GM19372 (cell line): ENCODE measurements at regions not wholly inside any gene's neighbourhood (a gene's known extent, or its start where the extent isn't known, plus 50 kb on each side); places are given as distances from the start of the nearest gene placed in this dataset.
A peak's percentile ranks its signal among the peaks of the same experiment; 100 is the strongest.

Experiments
- ATAC-seq: cut with Tn5 transposase; IDR thresholded peaks from one replicate; pipeline ENCODE4 v1.9.1; 2021; ENCODE audit warnings: mild to moderate bottlenecking, low read depth, moderate library complexity; ENCODE audit not compliant: unreplicated experiment

DNA sequence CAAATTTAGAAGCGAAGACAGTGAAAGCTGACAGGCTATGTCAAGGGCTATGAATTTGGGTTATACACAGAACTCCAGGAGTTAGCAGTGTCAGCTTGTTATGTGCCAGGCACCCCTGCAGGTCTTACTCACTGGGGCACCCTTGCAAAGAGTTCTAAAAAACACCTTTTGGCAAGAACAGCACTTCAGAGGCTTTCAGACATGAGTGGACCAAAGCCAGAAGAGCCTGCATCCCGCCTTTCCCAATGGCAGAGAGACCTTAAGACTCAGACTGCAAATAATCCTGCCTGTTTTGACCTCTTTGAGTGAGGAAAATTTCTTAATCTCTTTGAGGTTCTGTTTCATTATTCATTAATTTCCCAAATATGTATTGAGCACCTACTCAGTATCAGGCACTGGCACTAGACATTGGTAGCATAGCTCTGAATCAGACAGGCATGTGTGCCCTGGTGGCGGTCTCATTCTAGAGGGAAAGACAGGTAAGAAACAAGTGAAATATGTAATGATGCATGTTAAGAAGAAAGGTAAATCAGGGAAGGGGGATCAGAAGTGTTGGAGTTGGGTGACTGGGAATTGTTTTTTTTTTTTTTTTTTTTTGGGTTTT, 280.0 kb downstream of the KBTBD8 start:
- ATAC-seq: no peak

DNA sequence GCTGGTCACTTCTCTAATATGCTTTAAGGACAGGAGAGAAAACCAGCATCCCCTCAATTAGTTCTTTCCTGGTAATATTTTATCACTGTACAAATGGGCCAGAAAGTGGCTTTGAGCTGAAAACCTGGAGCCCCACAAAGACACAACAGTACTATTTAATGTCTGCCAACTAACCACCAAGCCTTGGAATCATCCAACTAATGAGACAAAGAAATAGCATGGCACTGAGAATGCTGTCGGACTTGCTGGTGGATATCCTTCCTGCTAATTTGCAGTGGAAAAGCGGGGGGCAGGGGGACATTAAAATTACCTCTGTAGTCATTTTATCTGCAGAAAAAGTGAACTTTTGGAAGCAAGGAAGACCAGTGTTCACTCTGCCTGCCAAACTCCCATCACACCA, 288.5 kb downstream of the KBTBD8 start:
- no peak for ATAC-seq

DNA sequence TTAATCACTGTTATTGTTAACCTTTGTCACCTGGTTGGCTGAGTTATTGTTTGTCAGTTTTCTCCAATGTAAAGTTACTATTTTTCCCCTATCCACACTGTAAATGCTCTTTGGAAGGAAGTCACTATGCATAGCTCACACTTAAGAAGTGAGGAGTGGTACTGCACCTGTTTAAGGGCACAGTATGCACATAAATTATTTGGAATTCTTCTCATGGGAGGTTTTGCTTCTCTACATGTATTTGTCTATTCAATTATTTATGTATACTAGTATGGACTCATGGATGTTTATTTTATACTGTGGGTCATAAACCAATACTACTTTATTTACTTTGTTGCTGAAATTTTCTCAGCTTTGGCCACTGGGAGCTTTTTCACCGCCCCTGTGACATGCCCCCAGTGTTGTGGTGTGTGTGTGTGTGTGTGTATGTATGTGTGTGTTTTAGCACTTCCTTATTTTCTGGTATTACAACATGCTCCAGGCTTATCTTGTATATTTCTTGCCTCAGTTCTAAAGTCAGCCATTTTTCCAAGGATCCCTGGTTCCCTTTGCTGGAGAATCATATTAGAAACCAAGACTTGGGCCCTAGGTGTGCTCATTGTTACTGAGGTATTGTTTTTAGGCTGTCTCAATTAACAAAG, 290.5 kb downstream of the KBTBD8 start:
- no peak for ATAC-seq

DNA sequence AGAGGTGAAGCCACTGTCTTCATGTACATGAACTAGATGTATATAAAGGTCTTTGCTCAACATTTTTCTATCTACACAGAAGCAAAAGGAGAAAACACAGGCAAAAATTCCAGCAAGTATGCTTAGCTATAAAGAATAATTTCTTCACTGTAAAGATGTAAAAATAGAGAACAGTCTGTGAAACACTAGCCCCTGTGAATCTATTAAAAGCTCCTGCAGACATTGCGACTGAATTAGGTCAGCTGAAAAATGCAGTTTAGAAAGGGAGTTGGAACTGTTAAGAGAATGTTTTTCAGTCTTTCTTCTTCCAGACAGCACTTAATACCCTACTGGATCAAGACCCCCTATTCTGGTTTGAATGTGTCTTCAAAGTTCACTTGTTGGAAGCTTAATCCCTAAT, 291.5 kb downstream of the KBTBD8 start:
- no peak for ATAC-seq

DNA sequence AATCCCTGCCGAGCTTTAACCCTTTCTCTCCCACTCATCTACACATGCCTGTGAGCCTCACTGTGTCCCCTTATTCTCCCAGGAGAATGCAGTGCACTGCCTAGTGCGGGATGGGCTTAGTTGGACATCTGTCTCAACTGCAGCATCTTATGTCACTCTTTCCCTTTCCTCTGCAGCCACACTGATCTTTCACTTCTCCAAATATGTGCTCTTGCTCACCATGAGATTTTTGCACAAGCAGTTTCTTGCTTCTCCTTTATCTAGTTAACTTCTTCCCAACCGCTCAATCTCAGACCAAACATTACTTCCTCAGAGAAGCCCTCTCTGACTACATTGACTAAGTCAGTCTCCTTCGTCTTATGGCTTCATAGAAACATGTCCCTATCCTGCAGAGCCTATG, 292.3 kb downstream of the KBTBD8 start:
- peak; percentile 63 for ATAC-seq

DNA sequence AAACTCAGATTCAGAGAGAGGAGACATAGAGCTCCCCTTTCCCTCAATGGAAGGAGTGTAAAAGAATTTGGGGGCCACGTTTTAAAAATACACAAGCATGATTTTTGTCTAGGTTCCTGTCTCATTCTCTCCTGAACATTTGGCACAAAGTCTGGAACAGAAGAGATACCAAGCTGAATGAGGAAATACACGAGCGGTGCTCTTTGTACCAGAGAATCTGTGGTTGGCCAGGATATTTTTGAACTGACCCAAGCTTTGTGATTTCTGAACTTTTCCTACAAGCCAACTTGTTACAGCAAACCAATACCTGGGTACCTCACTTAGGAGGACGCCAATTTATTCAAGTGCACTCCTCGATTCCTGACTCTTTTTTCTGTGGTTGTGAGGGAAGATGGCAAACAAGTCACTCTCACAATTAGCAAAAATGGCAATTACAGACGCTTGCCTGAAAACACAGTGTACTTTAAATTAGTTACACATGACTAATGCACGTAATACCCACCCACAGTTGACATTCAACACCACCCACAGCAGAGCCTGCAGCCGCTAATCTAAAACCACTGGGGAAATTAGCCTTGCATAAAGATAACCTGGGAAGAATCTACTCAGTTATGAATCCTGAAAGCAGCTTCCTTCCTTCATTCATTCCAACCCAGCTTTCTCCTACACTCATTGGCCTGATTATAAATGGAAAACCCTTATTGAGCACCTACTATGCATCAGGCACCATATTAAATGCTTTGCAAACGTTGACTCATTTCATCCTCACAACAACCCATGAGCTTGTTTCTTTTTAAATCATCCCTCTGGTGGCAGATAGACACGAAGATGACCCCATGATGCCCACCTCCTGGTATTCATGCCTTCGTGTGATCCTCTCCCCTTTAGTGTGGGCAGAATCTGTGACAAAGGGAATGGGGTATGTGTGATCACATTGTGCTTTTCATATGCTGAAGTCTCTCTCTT, 293.5 kb downstream of the KBTBD8 start:
- peak; percentile 43 for ATAC-seq

DNA sequence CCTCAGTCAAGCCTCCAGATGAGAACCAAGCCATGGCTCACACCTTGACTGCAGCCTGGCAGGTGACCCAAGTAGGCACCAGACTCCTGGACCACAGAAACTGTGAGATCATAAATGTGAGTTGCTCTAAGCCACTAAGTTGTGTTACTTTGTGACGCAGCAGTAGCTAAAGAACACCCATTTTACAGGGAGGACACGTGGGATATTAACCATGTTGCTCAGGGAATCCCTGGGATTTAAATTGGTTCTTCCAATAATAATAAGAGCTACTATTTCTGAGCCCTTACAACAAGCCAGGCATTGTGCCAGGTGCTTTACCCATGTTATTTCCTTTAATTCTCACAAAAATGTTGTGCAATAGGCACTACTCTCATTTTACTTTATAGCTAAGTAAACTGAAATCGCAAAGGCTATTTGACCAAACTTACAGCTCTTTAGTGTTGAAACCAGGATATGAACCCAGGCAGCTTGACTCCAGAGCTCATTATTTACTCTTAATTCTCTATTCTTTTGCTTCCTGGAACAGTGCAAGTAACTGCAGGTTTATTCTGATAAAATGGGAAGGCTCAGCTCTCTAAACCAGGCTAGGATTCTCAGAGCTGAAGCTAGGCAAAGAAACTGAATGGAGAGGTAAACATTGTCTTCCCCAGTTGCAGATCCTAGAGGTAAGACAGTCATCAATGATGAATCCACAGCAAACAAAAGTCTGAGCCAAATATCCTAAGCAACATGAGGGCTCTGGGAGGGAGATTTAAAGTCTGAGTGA, 294.4 kb downstream of the KBTBD8 start:
- ATAC-seq: no peak

DNA sequence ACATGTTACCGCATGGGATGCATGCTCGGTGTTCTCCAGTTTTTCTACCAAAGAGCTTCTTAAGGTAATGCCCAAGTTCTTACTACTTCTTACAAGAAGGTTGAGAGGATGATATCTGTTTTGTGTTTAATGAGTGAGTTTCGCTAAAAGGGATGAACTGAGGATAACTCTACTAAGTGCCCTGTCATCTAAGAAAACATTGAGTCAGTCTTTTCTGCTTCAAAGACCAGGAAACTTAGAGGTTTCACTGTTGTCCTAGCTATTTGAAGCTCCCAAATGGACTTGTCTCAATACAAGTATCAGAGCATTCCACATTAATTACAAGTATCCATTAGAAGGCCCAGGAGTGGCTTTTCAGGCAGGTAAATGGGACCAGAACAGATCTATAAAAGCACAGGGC, 296.2 kb downstream of the KBTBD8 start:
- no peak for ATAC-seq

DNA sequence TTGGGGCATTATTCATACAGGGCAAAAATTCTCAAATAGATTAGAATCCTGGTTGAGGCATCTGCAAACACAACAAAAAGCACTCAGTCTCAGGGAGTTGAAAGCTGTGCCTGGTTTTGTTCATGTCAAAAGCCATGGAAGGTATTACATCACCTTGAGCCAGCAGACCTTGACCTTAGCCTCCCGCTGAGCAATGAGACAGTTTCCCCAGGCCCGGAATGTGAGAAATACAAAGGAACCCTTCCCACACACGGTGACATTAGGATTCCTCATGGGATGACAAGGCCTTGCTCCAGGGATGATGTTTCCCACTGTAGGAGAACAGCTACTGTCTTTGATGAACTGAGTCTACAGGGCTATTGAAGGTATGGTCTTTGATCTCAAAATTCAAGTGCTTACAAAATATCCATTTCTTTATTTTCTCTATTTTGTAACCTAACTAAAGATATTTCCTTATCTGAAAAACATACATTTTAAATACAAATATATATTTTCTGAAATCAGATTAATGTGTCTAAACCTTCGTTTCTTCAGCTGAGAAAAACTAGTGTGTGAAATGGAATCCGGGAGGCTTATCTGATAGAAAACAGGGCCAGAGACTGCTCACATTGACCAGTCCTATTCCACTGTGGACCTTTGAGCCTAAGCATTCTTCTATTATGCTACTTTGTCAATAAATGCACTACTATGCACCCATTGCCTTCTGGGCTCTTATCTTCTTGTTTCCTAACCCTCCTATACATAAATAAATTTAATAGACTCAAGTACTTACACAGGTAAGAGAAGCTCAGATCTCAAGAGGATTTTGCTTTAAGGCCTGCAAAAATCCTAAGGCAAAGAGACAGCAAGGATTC, 298.2 kb downstream of the KBTBD8 start:
- ATAC-seq: no peak

DNA sequence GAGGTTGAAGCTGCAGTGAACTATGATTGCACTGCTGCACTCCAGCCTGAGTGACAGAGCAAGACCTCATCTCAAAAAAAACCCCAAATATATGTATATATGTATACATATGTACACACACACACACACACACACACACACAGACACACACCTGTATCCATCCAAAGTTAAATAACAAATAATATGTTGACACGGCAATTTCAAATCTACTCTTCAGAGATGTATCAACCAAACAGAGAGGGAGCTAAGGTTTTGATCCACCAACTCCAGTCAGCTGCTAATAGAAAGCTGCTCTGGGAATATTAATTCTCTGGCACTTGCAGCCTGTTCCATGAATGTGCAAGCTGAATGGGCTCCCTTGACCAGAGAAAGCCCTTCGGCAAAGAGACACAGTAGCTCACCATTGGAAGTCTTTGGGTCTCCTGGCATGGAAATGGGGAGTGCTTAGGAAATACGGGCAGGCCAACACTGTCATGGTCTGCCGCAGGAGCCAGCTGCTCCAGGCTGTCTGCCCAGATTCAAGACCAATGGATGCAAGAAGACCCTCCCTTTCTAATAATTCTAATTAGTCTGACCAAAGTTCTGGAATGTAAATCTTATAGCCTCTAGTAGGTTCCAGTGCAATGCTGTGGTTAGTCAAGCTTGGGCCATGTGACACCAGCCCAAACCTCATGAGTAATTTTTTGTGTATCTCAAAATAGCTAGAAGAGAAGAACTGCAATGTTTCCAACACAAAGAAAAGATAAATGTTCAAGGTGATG, 299.8 kb downstream of the KBTBD8 start:
- no peak for ATAC-seq

DNA sequence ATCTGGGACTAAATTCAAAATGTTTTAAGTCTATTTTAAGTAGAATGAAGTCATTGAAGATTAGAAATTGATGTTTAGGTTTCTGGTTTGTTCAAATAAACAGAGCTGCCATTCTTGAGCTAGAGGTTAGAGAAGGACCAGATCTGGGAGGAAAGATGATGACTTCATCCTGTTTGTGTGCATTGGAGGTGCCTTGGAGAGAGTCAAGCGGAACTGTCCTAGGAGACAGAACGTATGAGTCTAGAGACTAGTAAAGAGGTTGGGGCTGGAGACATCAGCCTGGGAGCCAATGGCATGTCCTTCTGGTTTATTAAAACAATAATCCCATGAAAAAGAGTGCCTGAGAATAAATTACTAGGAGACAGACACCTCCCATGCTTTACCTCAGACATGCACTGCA, 303.4 kb downstream of the KBTBD8 start:
- no peak for ATAC-seq

DNA sequence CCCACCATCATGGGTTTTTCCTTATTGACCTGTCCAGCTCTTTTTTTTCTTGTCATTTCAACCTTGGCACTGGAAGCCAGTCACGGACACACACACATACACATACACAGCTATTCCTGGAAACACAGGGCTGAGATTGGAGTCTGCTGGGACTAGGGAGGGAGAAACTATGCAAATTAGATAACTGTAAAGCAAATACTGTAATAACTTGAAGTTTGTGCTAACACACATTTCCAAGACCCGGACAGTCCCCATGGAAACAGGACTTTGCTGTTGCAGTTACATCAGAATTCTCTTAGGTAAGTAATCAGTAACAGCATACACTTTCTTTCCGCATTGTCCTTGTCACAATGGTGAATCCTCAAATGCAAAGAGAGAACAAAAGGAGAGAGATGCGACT, 304.4 kb downstream of the KBTBD8 start:
- no peak for ATAC-seq

DNA sequence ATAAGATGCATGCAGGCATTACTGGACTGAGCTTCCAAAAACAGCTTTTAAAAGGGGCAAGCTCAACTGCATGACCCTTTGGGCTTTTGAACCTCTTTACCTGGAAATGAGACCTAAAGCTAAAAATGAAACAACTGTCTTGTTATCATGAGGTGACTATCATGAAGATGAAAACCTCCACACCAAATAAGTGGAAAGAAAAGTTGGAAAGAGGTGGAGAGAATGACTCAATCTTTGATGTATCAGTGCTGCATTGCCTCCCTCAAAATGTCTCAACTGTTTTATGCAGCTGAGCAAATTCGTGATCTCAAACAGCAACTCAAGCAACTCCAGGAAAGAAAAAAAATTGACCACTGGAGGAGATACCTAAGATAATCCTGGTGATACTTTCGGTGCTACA, 307.1 kb downstream of the KBTBD8 start:
- ATAC-seq: no peak

DNA sequence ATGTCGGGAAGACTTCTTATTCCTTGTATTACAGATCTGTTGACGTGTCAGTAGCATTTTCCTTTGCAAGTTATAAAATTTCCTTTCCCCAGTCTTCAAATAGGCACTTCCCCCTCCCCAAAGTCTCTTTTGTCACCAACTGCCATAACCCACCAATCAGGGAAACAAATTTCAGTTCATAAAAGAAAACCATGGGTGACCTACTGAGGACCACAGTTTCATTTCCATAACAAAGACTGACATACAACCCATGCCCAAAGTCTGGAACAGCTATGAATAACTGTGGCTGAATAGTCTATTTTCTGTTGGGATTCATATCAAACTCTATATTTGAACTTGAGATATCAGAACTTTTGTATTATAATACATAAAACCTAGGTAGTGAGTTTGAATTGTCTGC, 307.8 kb downstream of the KBTBD8 start:
- ATAC-seq: no peak

DNA sequence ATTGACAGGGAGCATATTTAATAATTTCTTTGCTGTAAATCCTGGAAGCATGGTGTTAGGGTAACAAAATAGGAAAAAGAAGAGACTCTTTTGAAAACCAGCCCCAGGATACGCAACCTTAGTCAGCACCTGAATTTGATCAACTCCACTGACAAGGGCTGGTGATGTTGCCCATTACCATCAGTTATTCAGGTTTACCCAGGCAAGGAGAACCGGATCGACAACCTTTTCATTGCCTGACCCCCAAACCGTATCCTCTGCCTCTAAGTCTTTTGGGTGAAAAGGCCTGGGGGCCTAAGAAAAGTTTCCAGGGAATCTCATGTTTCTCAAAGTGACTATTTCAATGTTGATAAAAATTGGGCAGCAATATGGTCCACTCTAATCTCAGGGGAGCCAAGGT, 313.3 kb downstream of the KBTBD8 start:
- no peak for ATAC-seq

DNA sequence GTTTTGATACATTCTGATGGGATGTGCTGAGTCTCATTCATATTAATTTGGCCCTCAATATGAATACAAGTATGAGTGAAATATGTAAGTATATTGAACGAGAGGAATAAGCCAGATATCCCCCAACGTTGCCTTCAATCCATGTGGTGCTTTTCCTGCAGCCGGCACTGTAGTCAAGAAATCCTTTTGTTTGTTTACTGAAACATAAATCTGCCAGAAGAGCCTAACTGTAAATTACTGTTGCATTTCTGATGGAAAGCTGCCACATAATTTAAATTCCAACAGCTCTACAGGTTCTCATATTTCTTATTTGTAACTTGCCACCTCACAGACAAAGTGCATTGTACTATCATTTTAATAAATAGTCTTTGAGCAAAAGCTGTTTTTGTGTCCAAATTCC, 314.0 kb downstream of the KBTBD8 start:
- no peak for ATAC-seq

DNA sequence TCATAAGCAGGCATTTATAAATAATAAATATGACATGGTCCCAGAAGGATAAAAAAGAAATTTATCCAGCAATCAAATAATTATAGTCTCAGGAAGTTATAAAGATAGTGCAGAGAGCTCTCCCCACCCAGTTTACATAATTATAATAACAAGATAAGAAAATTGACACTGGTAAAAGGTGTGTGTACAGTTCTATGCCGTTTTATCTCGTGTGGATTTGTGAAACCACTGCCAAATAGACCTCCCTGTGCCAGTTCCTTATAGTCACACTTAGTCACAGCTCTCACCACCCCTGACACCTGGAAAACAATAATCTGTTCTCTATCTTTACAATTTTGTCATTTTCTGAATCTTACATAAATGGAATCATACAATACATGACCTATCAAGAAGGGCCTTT, 320.1 kb downstream of the KBTBD8 start:
- no peak for ATAC-seq

DNA sequence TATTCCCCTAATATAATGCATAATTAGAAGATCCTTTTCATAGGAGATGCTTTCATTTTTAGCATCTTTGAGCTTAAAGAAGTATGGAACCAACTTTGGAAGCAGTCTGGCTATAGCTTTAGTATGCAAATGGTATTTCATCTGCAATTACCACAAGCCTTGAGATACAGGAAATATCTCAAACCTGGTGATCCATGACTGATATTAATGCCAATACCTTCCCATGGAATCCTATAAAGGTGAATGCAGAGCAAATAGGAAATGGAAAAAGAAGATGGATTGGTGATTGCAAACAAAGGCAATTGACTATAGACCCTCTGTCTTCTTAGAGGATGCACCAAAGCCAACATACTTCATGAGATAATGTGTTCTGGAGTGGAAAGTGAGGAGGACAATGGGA, 326.4 kb downstream of the KBTBD8 start:
- ATAC-seq: no peak
